ENCODE measurements at regions not wholly inside any gene's neighbourhood (a gene's known extent, or its start where the extent isn't known, plus 50 kb on each side); places are given as distances from the start of the nearest gene placed in this dataset.

DNA sequence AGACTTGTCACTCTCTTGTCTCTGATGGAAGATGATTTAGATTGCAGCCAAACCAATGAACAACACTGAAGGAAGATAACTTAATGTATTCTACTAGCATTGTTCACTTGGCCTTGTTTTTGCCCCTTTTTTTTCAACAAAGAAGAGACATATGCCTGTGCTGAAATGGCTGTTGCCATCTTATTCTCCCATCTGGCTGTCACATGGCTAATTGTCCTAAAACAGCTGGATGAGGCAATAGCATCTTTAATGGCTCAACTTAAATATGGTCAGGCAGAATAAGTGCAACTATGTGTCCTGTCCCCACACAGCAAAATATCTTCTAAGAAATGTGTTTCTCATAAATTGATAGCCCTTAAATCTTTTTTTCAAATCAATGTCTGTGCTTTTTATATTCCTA is 576.9 kb downstream of the TUSC7 start (continued):
- TF ChIP-seq GATAD2A (IDR thresholded peaks at IDR 0.05) (no peak), ZNF511 (CRISPR knock-in tag; IDR thresholded peaks at IDR 0.05) (no peak), GABPB2 (CRISPR knock-in tag; conservative IDR thresholded peaks at IDR 0.05) (no peak), TBL1XR1 (IDR thresholded peaks at IDR 0.05; ENCODE audit: low read length in 2 of 2) (no peak)

GRCh38 chr3:117287602-117288001 is 578.0 kb downstream of the TUSC7 start:
- Histone ChIP-seq H3K4me2 (ENCODE audit: insufficient read depth, low read length) (no peak overlapping the region), H3K9ac (ENCODE audit: insufficient read depth in 1 of 2, low read depth in 2 of 2, low read length in 2 of 2) (no peak overlapping the region), H3K79me2 (ENCODE audit: control insufficient read depth, insufficient read depth, low read length) (no peaks in the 10 kb centered on the region), H2AFZ (ENCODE audit: low read depth, low read length) (no peak overlapping the region), H3K27me3 (ENCODE audit: control insufficient read depth in 2 of 2, insufficient read depth in 2 of 2, low read length in 2 of 2) (no peaks in the 10 kb centered on the region), H3K9me1 (ENCODE audit: control insufficient read depth, insufficient read depth, low read length) (no peaks in the 10 kb centered on the region), H3K4me3 (no peak overlapping the region), H3K4me1 (replicated peaks in 1 of 2; ENCODE audit: control insufficient read depth in 2 of 2, insufficient read depth in 2 of 2, low read length in 2 of 2) (no peaks in the 10 kb centered on the region), H3K36me3 (ENCODE audit: control insufficient read depth, insufficient read depth, low read length) (no peaks in the 10 kb centered on the region), H3K27ac (ENCODE audit: extremely low read depth, low read depth, low read length) (no peak overlapping the region), H4K20me1 (replicated peaks; ENCODE audit: control insufficient read depth, insufficient read depth, low read length) (no peaks in the 10 kb centered on the region), H3K9me3 (replicated peaks; ENCODE audit: control insufficient read depth, insufficient read depth, low read depth, low read length) (no peaks in the 10 kb centered on the region)
- in situ Hi-C loops (cut with MboI): no loop called here
- 0% methylated on average over 4 of the region's 4 CpGs for WGBS (ENCODE audit: insufficient coverage, low coverage, missing lambda C conversion rate)
- ChIA-PET CTCF (ENCODE audit: low intra/inter-chr PET ratio) (no interaction called here), POLR2A (no interaction called here)
- no TSS peak for BruUV-seq (replicated peaks)
- DNase-seq (ENCODE audit: extremely low read depth in 1 of 4, low spot score in 3 of 4) (no peak), ATAC-seq (no peak), FAIRE-seq (no peak)
- intact Hi-C loops (cut with micrococcal nuclease): no loop called here
- no peak for TF ChIP-seq ZNF174 (CRISPR knock-in tag; IDR thresholded peaks at IDR 0.05)
- TF ChIP-seq RHOXF2B (CRISPR knock-in tag; conservative IDR thresholded peaks at IDR 0.05): no peak
- no peak for TF ChIP-seq ZKSCAN8 (CRISPR knock-in tag; IDR thresholded peaks at IDR 0.05)
- no peak for TF ChIP-seq ADNP (tag; IDR thresholded peaks at IDR 0.05)
- TF ChIP-seq CREB3 (tag; conservative IDR thresholded peaks at IDR 0.05; ENCODE audit: low read depth): no peak
- TF ChIP-seq U2AF2 (optimal IDR thresholded peaks at IDR 0.05; ENCODE audit: low read depth, low read length): no peak
- no peak for TF ChIP-seq MAFF (IDR thresholded peaks at IDR 0.05; ENCODE audit: low read length)

All from K562 (cell line).